GM18873 (cell line): ENCODE measurements at regions not wholly inside any gene's neighbourhood (a gene's known extent, or its start where the extent isn't known, plus 50 kb on each side); places are given as distances from the start of the nearest gene placed in this dataset.
"Not testable (repeated sequence)": the region's sequence is repeated elsewhere in the genome, so short reads cannot be mapped to it uniquely, and the experiment has no call there.

Experiments
- ATAC-seq: cut with Tn5 transposase; IDR thresholded peaks from one replicate; pipeline ENCODE4 v1.9.1; 2021; ENCODE audit warnings: mild to moderate bottlenecking, moderate library complexity, moderate number of reproducible peaks; ENCODE audit not compliant: unreplicated experiment, low FRiP score

- ATAC-seq = no peak
Measured at GRCh38 chr6:9851006-9851405, 563.9 kb downstream of the TFAP2A start.

GRCh38 chr6:9848094-9848493, 566.8 kb downstream of the TFAP2A start:
- no peak for ATAC-seq

GRCh38 chr6:9841886-9842725, 572.8 kb downstream of the TFAP2A start:
- ATAC-seq = no peak

DNA sequence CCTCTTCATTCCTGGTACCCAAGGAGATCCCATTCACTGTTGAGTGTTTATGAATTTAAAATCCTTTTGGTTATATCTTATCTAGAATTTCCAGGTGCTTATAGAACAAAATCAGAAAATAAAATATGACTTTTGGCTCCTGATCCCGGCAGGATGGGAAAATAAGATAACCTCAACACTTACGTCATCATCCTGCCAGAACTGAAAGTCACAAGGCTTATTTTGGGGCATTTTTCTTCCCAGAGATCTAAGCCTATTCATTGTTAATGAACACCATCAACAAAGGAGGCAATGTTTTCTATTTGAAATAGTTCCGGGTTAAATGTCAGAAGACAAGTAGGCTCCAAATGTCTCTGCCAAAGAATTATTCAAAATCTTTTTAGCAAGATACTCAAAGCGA, 580.6 kb downstream of the TFAP2A start:
- no peak for ATAC-seq

DNA sequence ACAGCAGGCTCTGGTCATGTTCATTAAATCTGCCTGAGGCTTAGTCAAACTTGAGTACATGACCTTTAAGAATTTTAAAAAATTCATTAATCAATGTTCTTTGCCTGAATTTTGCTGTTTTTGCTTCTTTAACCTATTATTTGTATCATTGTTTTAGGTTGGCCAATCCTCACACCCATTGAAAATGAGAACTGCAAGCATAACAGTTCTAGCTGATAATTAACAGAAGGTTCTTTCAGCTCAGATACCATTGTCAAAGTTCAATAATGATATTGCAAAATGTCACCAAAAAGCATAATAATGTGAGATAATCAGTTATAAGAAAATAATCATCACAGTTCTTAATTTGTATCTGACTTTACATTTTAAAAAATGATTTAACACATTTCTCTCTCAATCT, 583.1 kb downstream of the TFAP2A start:
- ATAC-seq = no peak

GRCh38 chr6:9830808-9831207, 584.1 kb downstream of the TFAP2A start:
- ATAC-seq = no peak

- ATAC-seq = no peak
Measured at GRCh38 chr6:9825526-9825925, 589.3 kb downstream of the TFAP2A start.

DNA sequence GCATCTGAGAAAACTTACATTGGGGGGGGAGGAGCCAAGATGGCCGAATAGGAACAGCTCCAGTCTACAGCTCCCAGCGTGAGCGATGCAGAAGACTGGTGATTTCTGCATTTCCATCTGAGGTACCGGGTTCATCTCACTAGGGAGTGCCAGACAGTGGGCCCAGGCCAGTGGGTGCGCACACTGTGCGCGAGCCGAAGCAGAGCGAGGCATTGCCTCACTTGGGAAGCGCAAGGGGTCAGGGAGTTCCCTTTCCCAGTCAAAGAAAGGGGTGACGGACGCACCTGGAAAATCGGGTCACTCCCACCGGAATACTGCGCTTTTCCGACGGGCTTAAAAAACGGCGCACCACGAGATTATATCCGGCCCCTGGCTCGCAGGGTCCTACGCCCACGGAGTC, 604.1 kb downstream of the TFAP2A start:
- not testable (repeated sequence) for ATAC-seq

DNA sequence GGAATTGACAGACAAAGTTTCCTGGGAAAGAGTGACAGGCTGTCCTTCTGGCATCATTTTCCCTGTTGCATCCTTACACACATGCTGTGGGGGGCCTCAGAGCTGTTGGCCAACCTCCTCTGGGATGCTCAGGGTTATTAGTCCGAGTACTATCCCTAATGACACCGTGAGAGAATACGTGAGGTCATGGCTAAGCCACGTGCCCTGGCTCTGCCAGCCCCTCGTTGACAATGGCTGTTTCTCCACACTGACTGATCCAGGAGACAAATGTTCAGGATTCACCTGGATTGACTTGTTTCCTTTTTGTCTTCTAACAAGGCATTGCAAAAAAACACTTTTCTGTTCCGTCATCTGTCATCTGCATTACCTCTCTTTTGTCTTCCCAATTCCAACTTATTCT, 604.6 kb downstream of the TFAP2A start:
- no peak for ATAC-seq

DNA sequence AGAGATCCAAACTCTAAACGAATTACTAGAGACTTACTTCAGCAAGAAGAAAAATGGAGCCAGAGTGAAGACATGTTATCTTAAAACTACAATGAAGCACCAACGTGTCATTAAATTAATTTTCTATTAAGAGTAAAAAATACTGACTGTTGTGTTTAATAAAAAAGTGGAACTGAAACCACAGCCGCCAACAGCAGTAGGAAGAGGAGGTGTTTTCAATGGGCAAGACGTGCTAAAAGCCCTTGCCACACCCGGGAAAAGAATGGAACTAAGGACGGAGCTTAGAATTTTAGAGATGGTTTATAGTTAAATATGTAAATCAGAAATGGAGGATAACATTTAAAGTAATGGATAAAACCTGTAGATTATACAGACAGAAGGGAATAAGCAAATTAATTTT, 608.7 kb downstream of the TFAP2A start:
- ATAC-seq = no peak

GRCh38 chr6:9801249-9801754, 613.6 kb downstream of the TFAP2A start:
- no peak for ATAC-seq

- ATAC-seq = no peak
Measured at GRCh38 chr6:9799582-9799981, 615.3 kb downstream of the TFAP2A start.

GRCh38 chr6:9796827-9797226, 618.0 kb downstream of the TFAP2A start:
- ATAC-seq = no peak

DNA sequence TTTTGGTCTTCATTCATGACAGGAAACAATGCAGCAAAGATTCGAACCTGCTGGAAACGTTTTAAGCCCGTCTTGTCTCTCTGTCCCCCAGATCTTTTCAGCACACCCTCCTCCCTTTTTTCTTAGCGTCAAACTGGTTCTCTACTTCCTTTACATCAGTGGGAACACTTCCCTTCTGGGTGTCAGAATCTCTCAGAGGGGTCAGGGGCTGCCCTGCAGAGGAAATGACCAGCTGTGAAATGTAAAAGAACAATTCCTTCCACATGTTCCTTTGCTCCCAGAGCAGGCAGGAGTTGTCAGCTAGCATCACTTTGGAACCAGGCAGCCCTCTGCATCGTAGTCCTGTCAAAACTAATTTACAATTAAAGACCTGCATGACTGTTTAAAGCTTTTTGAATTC, 619.0 kb downstream of the TFAP2A start:
- ATAC-seq = no peak

- ATAC-seq = no peak
Measured at GRCh38 chr6:9789201-9789600, 625.7 kb downstream of the TFAP2A start.

GRCh38 chr6:9784786-9785185, 630.1 kb downstream of the TFAP2A start:
- ATAC-seq = no peak

- ATAC-seq = no peak
Measured at GRCh38 chr6:9783567-9783966, 631.3 kb downstream of the TFAP2A start.

GRCh38 chr6:9766240-9766915, 648.5 kb downstream of the TFAP2A start:
- no peak for ATAC-seq

DNA sequence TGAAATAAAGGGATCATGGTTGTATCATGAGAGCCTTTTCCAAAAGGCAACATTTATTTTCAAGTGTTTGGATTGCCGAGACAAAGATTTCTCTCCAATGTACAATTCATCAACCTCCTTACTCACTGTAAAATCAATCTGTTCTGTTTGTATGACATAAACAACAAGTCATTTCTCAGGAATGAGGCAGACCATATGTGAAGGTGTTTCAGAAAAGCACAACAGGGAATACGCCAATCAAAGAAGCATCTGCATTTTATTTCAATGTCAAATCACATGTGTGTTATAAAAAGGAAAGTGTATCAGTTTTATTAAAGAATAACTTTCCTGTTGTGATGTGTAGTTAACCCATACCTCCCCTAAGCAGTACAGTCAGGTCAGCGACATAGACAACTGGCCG, 653.7 kb downstream of the TFAP2A start:
- no peak for ATAC-seq

DNA sequence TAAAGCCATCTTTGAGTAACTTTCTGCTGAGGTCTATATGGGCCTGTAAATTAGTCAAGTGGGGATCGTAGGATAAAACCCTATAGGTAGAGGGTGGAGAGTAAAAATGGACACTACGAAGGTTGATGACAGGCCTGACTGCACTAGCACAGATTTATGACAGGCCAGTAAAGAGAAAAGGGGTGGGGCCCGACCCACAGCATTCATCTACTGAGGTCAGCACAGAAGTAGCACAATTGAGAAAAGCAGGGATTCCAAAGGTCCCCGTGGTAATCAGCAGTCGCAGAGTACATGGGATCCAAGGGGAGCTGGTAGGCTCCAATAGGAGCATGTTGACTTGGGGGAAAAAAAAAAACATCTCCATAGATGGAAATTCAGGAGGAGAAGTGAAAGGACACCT, 660.4 kb downstream of the TFAP2A start:
- ATAC-seq = no peak

DNA sequence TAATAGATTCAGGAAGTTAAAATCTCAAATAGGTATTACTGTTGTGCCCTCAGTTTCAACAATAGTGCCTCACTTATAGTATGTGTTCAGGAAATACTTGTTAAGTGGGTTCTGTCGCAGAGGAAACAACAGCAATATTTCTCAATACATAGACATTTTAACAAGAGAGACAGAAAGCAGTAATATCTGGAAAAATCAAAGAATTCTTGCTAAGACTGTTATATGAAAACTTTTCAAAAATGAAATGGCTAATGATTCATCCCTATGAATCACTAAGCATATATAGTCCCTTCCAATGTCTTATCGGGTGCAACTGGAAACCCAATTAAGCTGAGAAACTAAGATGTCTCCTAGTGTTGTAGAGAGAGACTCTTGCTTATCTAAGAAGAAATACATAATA, 668.9 kb downstream of the TFAP2A start:
- no peak for ATAC-seq

GRCh38 chr6:9745476-9745875, 669.4 kb downstream of the TFAP2A start:
- no peak for ATAC-seq
